ENCODE measurements at regions not wholly inside any gene's neighbourhood (a gene's known extent, or its start where the extent isn't known, plus 50 kb on each side); places are given as distances from the start of the nearest gene placed in this dataset.

DNA sequence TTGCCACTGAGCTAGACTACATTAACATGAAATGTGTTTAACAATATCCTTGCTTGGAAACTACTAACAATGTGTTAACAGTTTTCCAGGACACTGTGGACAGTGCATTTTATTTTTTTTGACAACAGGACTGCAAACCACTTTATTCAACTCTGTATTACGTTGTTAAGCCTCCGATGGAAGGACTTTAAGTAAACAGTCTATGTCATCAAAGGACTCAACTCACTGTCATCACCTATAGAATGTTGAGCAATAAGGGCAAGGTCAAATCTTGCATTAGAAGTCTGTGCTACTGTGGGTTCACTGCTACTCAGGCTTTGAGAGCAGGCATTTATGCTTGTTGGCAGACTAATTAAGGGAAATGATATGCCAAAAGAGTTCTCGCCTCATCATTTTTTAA lies 483.7 kb downstream of the FLRT2 start:
- no peak for TF ChIP-seq POLR2A (IDR thresholded peaks at IDR 0.05; ENCODE audit: extremely low read depth, insufficient read length)
- TF ChIP-seq, protein P1, sequence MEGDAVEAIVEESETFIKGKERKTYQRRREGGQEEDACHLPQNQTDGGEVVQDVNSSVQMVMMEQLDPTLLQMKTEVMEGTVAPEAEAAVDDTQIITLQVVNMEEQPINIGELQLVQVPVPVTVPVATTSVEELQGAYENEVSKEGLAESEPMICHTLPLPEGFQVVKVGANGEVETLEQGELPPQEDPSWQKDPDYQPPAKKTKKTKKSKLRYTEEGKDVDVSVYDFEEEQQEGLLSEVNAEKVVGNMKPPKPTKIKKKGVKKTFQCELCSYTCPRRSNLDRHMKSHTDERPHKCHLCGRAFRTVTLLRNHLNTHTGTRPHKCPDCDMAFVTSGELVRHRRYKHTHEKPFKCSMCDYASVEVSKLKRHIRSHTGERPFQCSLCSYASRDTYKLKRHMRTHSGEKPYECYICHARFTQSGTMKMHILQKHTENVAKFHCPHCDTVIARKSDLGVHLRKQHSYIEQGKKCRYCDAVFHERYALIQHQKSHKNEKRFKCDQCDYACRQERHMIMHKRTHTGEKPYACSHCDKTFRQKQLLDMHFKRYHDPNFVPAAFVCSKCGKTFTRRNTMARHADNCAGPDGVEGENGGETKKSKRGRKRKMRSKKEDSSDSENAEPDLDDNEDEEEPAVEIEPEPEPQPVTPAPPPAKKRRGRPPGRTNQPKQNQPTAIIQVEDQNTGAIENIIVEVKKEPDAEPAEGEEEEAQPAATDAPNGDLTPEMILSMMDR (IDR thresholded peaks at IDR 0.05; ENCODE audit: low read depth, low read length): no peak
- TF ChIP-seq MYC (IDR thresholded peaks at IDR 0.05; ENCODE audit: low read depth, low read length): no peak
- TF ChIP-seq, protein P2, sequence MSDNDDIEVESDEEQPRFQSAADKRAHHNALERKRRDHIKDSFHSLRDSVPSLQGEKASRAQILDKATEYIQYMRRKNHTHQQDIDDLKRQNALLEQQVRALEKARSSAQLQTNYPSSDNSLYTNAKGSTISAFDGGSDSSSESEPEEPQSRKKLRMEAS (IDR thresholded peaks at IDR 0.05; ENCODE audit: low read depth, low read length): no peak

Measured in NB4 (cell line).